A549 (cell line): ENCODE measurements at regions not wholly inside any gene's neighbourhood (a gene's known extent, or its start where the extent isn't known, plus 50 kb on each side); places are given as distances from the start of the nearest gene placed in this dataset.

Experiments
- ATAC-seq, 2 experiments: fragments of 200-7000 bp in 1 of 2; fragments of >200 bp in 1 of 2; cut with Nextera tagmentation in 1 of 2; cut with Tn5 transposase in 1 of 2; 3 replicates each; pipeline versions ENCODE4 v1.8.0 to v1.9.1; 2018 to 2020; ENCODE audit warnings: mild to moderate bottlenecking in 1 of 2, moderate library complexity in 1 of 2
- CTCF ChIA-PET: fragments of 300-600 bp; sonication (Branson Sonifier 250); formaldehyde crosslinking; extraction: SDS; loops from one replicate; lab custom pipeline; 2021; ENCODE audit warnings: antibody characterized with exemption, inconsistent platforms; lab: Yijun Ruan, JAX
- POLR2A ChIA-PET: fragments of 350-600 bp; formaldehyde crosslinking; extraction: SDS; loops from one replicate; lab custom pipeline; 2021; ENCODE audit warnings: antibody characterized with exemption, inconsistent platforms; lab: Yijun Ruan, JAX
- DNase-seq, 2 experiments: peaks; one replicate each; pipeline versions ENCODE4 v3.0.0 to v3.0.0-alpha.2; 2011 to 2016; ENCODE audit warnings: low read depth in 1 of 2, low spot score in 1 of 2
- FAIRE-seq: peaks from 2 replicates; lab custom pipeline; 2011; peaks lifted over from hg19 to GRCh38; lab: Jason Lieb, UNC
- H3K27ac ChIP-seq, 2 experiments: fragments of >200 bp; sonication (Bioruptor Twin); formaldehyde crosslinking; 3 replicates each; pipeline ENCODE4 v1.5.1; 2016 to 2017
- H3K4me1 ChIP-seq: fragments of >200 bp; sonication (Bioruptor Twin); formaldehyde crosslinking; 3 replicates; pipeline ENCODE4 v1.6.1; 2016
- H3K4me2 ChIP-seq: fragments of >200 bp; sonication (Bioruptor Twin); formaldehyde crosslinking; 3 replicates; pipeline ENCODE4 v1.6.1; 2016
- H3K4me3 ChIP-seq: fragments of >200 bp; sonication (Bioruptor Twin); formaldehyde crosslinking; 3 replicates; pipeline ENCODE4 v1.5.1; 2016
- H3K9me3 ChIP-seq: fragments of >200 bp; sonication (Bioruptor Twin); formaldehyde crosslinking; 3 replicates; pipeline ENCODE4 v1.6.1; 2016
- BCL3 ChIP-seq: fragments of >200 bp; sonication (Bioruptor Twin); formaldehyde crosslinking; IDR thresholded peaks from 3 replicates; pipeline ENCODE4 v1.6.1; 2016
- CBX2 ChIP-seq: fragments of 200-600 bp; sonication (generic); IDR thresholded peaks from 2 replicates; pipeline ENCODE4 v1.6.1; 2016; ENCODE audit warnings: low read depth, mild to moderate bottlenecking, borderline replicate concordance
- CBX8 ChIP-seq: fragments of 200-600 bp; sonication (generic); IDR thresholded peaks from 2 replicates; pipeline ENCODE4 v1.6.1; 2016
- CTCF ChIP-seq: fragments of >200 bp; sonication (Bioruptor Twin); formaldehyde crosslinking; IDR thresholded peaks from 3 replicates; pipeline ENCODE4 v1.5.1; 2016
- E2F6 ChIP-seq: IDR thresholded peaks from 2 replicates; pipeline ENCODE4 v1.6.1; 2012; ENCODE audit warnings: low read depth, borderline replicate concordance
- EHMT2 ChIP-seq: fragments of 200-600 bp; sonication (generic); IDR thresholded peaks from 2 replicates; pipeline ENCODE4 v1.6.1; 2016; ENCODE audit warnings: antibody characterized with exemption, low read depth, mild to moderate bottlenecking, moderate library complexity
- ELK1 ChIP-seq: fragments of 150-350 bp; IDR thresholded peaks from 2 replicates; pipeline ENCODE4 v1.6.1; 2014; ENCODE audit warnings: low read depth, mild to moderate bottlenecking, low read length
- EP300 ChIP-seq, 2 experiments: fragments of >200 bp; sonication (Bioruptor Twin); formaldehyde crosslinking; IDR thresholded peaks; 2 replicates in 1 of 2; 3 replicates in 1 of 2; pipeline ENCODE4 v1.6.1; 2016 to 2017
- ESRRA ChIP-seq: fragments of 150-350 bp; IDR thresholded peaks from 2 replicates; pipeline ENCODE4 v1.6.1; 2014; ENCODE audit warnings: mild to moderate bottlenecking, low read length, borderline replicate concordance
- FOSB ChIP-seq: fragments of 250-450 bp; sonication (Bioruptor Pico); IDR thresholded peaks from 2 replicates; pipeline ENCODE4 v1.5.0; 2020; ENCODE audit warnings: mild to moderate bottlenecking, moderate library complexity
- FOSL2 ChIP-seq, 2 experiments: fragments of 450-650 bp in 1 of 2; fragments of >200 bp in 1 of 2; sonication (Bioruptor Twin) in 1 of 2; formaldehyde crosslinking; IDR thresholded peaks; 2 replicates each; pipeline versions ENCODE4 v1.5.0 to v1.6.1; 2016 to 2020; ENCODE audit warnings: mild to moderate bottlenecking in 1 of 2, moderate library complexity in 1 of 2
- HDAC2 ChIP-seq: fragments of 200-600 bp; sonication (generic); IDR thresholded peaks from 2 replicates; pipeline ENCODE4 v1.6.1; 2016
- HES2 ChIP-seq: fragments of >200 bp; sonication (Bioruptor Twin); formaldehyde crosslinking; IDR thresholded peaks from 2 replicates; pipeline ENCODE4 v1.6.1; 2016
- HMGXB4 ChIP-seq: fragments of 250-450 bp; sonication (Bioruptor Pico); IDR thresholded peaks from 2 replicates; pipeline ENCODE4 v1.5.0; 2021; ENCODE audit warnings: mild to moderate bottlenecking, moderate library complexity, borderline replicate concordance
- HOXA7 ChIP-seq: fragments of 250-450 bp; sonication (Bioruptor Pico); IDR thresholded peaks from 2 replicates; pipeline ENCODE4 v1.5.0; 2020; ENCODE audit warnings: mild to moderate bottlenecking, moderate library complexity
- HOXB13 ChIP-seq: fragments of 250-450 bp; sonication (Bioruptor Pico); IDR thresholded peaks from 2 replicates; pipeline ENCODE4 v1.5.0; 2020; ENCODE audit warnings: low read depth, mild to moderate bottlenecking, moderate library complexity
- JUN ChIP-seq, 2 experiments: fragments of >200 bp; sonication (Bioruptor Twin); formaldehyde crosslinking; IDR thresholded peaks; 2 replicates in 1 of 2; 3 replicates in 1 of 2; pipeline ENCODE4 v1.6.1; 2016 to 2017
- KDM5A ChIP-seq: fragments of 200-600 bp; sonication (generic); IDR thresholded peaks from 2 replicates; pipeline ENCODE4 v1.6.1; 2016; ENCODE audit warnings: antibody characterized with exemption, mild to moderate bottlenecking
- MAZ ChIP-seq: fragments of 150-350 bp; IDR thresholded peaks from 2 replicates; pipeline ENCODE4 v1.6.1; 2014; ENCODE audit warnings: antibody characterized with exemption, low read depth, low read length, borderline replicate concordance
- MYC ChIP-seq: IDR thresholded peaks from 2 replicates; pipeline ENCODE4 v1.6.1; 2012; ENCODE audit warnings: mild to moderate bottlenecking, inconsistent platforms, low read length, improper control_type of control experiment, borderline replicate concordance
- NFE2L2 ChIP-seq: fragments of 150-350 bp; conservative IDR thresholded peaks from 2 replicates; pipeline ENCODE4 v1.6.1; 2014; ENCODE audit warnings: low read length
- NPAS2 ChIP-seq: fragments of 250-450 bp; sonication (Bioruptor Pico); IDR thresholded peaks from 2 replicates; pipeline ENCODE4 v1.8.0; 2022; ENCODE audit warnings: mild to moderate bottlenecking, moderate library complexity, borderline replicate concordance
- POLR2A ChIP-seq: IDR thresholded peaks from 2 replicates; pipeline ENCODE4 v1.6.1; 2012; ENCODE audit warnings: mild to moderate bottlenecking, low read length
- RNF2 ChIP-seq: fragments of 200-600 bp; sonication (generic); IDR thresholded peaks from 2 replicates; pipeline ENCODE4 v1.6.1; 2016; ENCODE audit warnings: low read depth, mild to moderate bottlenecking, antibody characterized with exemption, moderate library complexity, borderline replicate concordance
- TFCP2L1 ChIP-seq: fragments of 250-450 bp; sonication (Bioruptor Pico); IDR thresholded peaks from 2 replicates; pipeline ENCODE4 v1.5.0; 2021; ENCODE audit warnings: mild to moderate bottlenecking
- USF2 ChIP-seq: fragments of 450-650 bp; IDR thresholded peaks from 2 replicates; pipeline ENCODE4 v1.6.1; 2014; ENCODE audit warnings: antibody characterized with exemption
- WGBS: methylation state at CpG from one replicate; pipeline ENCODE4 v1.1.6; 2017; ENCODE audit errors: missing lambda C conversion rate; 5-methylcytosine and 5-hydroxymethylcytosine counted together

GRCh38 chr6:21392177-21392576 is 201.4 kb upstream of the SOX4 start:
- no peak for FAIRE-seq
- 94% methylated on average over 2 of the region's 2 CpGs for WGBS
- no peak overlapping the region for H3K4me2 ChIP-seq
- no peak for TF ChIP-seq BCL3
- no peak for TF ChIP-seq POLR2A
- TF ChIP-seq FOSB (CRISPR knock-in tag) = no peak
- no peak for TF ChIP-seq JUN (IDR thresholded peaks at IDR 0.05)
- TF ChIP-seq RNF2 = no peak
- TF ChIP-seq ESRRA = no peak
- TF ChIP-seq EP300 (IDR thresholded peaks at IDR 0.05) = no peak
- TF ChIP-seq FOSL2 (IDR thresholded peaks at IDR 0.05) = no peak
- TF ChIP-seq FOSL2 (CRISPR knock-in tag; IDR thresholded peaks at IDR 0.05) = no peak
- TF ChIP-seq, all 56 proteins: peak for 0
- DNase-seq (no peak), ATAC-seq (no peak)
- H3K9me3 ChIP-seq = no peaks in the 10 kb centered on the region
- no peak overlapping the region for H3K27ac ChIP-seq
- no peak overlapping the region for H3K4me3 ChIP-seq
- CTCF ChIA-PET = interaction anchor here (0.6 kb wide), 1 partner anchor 42 kb away, joined by 3 read pairs; no protein-coding TSS in a partner anchor
- no peaks in the 10 kb centered on the region for H3K4me1 ChIP-seq
- POLR2A ChIA-PET = no interaction called here

GRCh38 chr6:21393441-21394165 is 199.9 kb upstream of the SOX4 start:
- ChIA-PET CTCF (interaction anchor here (0.6 kb wide), 1 partner anchor 865 kb away, joined by 6 read pairs; no protein-coding TSS in a partner anchor), POLR2A (no interaction called here)
- 72% methylated on average over 10 of the region's 10 CpGs for WGBS
- TF ChIP-seq HOXA7 (no peak), NFE2L2 (no peak), E2F6 (no peak)
- Histone ChIP-seq H3K4me2 (no peak overlapping the region), H3K4me3 (no peak overlapping the region), H3K27ac (no peak overlapping the region), H3K4me1 (no peaks in the 10 kb centered on the region), H3K9me3 (no peaks in the 10 kb centered on the region)
- DNase-seq = no peak
- no peak for FAIRE-seq
- no peak for ATAC-seq

GRCh38 chr6:21395121-21395520 is 198.4 kb upstream of the SOX4 start:
- Histone ChIP-seq H3K9me3 (no peaks in the 10 kb centered on the region), H3K4me2 (no peak overlapping the region), H3K4me3 (no peak overlapping the region), H3K27ac (no peak overlapping the region), H3K4me1 (no peaks in the 10 kb centered on the region)
- FAIRE-seq (no peak), ATAC-seq (no peak), DNase-seq (no peak)
- POLR2A ChIA-PET = interaction anchor here (0.6 kb wide), 1 partner anchor 25 kb away, joined by 3 read pairs; no protein-coding TSS in a partner anchor
- CTCF ChIA-PET = no interaction called here
- 23% methylated on average over 2 of the region's 2 CpGs for WGBS
- no peak for TF ChIP-seq ELK1
- no peak for TF ChIP-seq HES2
- no peak for TF ChIP-seq MYC
- no peak for TF ChIP-seq NPAS2 (CRISPR knock-in tag)
- TF ChIP-seq EHMT2 = no peak
- no peak for TF ChIP-seq CBX8
- no peak for TF ChIP-seq CTCF
- TF ChIP-seq CBX2 = no peak
- TF ChIP-seq KDM5A = no peak
- TF ChIP-seq HDAC2 = no peak
- no peak for TF ChIP-seq HOXA7
- TF ChIP-seq TFCP2L1 (CRISPR knock-in tag) = no peak
- TF ChIP-seq USF2 = no peak
- TF ChIP-seq HOXB13 (CRISPR knock-in tag) = no peak
- TF ChIP-seq MAZ = no peak
- TF ChIP-seq HMGXB4 = no peak
